HG03342 (cell line): ENCODE measurements at regions not wholly inside any gene's neighbourhood (a gene's known extent, or its start where the extent isn't known, plus 50 kb on each side); places are given as distances from the start of the nearest gene placed in this dataset.

Source experiments
- ATAC-seq: cut with Tn5 transposase; IDR thresholded peaks from one replicate; pipeline ENCODE4 v1.9.1; 2021; ENCODE audit warnings: mild to moderate bottlenecking, moderate library complexity; ENCODE audit not compliant: unreplicated experiment

- no peak for ATAC-seq
Measured at GRCh38 chr6:43910638-43911353, 140.8 kb downstream of the VEGFA start.

- ATAC-seq, result no peak
Measured at GRCh38 chr6:43910149-43910637, 140.2 kb downstream of the VEGFA start.

GRCh38 chr6:43909474-43910148, 139.6 kb downstream of the VEGFA start:
- no peak for ATAC-seq

- ATAC-seq, result no peak
Measured at GRCh38 chr6:43907789-43908472, 137.9 kb downstream of the VEGFA start.

DNA sequence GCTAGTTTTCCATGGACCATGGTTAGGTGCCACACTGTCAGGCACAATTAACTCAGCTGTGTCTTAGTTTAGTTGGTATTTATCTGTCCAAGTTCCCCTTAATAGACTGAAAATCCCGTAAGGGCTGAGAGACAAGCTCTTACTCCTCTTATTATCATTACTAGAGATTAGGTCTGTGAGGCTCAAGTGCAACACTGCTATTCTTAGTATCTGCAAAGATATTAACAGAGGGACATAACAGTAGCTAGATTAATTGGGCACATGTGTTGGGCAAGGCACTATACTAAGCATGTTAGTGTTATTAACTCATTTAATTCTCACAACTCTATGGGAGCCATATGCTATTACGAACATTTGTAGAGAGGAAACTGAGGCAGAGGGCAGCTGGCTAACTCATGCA, 137.3 kb downstream of the VEGFA start:
- no peak for ATAC-seq

- no peak for ATAC-seq
Measured at GRCh38 chr6:43904311-43905123, 134.5 kb downstream of the VEGFA start.

DNA sequence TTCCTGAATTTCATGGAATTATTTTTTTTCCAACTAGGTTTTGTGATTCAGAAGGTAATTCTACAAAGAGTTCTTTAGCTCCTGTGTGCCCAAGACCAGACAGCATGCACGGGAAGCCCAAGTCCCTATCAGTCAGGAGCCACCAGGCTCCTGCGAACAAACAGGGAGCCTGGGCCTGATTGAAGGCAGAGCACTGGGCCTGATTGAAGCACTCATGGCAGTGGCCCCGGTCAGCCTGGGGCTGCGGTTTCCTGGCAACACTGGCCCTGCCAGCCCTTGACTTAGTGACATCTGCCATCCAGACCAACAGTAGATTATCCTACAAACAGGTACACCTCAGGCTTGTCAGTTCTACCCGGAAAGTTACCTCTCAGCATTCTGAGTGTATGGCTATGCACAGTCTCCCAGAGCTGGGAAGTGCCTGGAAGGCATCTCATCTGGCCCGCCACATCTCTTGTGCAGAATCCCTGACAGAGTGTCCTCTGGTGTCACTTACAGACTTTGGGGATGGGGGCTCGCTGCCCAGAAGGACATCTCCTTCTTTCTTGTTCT, 133.8 kb downstream of the VEGFA start:
- no peak for ATAC-seq

DNA sequence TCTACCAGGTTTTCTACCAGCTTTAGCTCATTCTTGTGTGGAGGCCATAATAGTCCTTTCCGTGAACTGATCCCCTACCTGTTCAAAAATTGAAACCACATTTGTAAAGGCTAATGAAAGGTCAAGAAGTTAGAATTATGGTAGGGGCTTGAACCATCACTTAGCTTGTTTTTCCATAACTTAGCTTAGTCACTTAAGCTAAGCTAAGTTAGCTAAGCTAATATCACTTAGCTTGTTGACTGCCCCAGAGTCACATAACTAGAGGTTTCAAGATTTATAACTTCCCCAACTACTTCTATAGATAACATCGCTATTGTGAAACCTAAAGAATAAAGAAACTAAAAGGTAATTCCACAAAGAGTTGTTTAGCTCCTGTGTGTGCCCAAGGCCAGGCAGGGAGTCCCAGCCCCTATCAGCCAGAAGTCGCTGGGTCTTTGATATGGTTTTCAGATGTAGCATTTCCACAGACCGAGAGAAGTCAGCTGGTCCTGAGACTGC, 131.8 kb downstream of the VEGFA start:
- ATAC-seq, result no peak

DNA sequence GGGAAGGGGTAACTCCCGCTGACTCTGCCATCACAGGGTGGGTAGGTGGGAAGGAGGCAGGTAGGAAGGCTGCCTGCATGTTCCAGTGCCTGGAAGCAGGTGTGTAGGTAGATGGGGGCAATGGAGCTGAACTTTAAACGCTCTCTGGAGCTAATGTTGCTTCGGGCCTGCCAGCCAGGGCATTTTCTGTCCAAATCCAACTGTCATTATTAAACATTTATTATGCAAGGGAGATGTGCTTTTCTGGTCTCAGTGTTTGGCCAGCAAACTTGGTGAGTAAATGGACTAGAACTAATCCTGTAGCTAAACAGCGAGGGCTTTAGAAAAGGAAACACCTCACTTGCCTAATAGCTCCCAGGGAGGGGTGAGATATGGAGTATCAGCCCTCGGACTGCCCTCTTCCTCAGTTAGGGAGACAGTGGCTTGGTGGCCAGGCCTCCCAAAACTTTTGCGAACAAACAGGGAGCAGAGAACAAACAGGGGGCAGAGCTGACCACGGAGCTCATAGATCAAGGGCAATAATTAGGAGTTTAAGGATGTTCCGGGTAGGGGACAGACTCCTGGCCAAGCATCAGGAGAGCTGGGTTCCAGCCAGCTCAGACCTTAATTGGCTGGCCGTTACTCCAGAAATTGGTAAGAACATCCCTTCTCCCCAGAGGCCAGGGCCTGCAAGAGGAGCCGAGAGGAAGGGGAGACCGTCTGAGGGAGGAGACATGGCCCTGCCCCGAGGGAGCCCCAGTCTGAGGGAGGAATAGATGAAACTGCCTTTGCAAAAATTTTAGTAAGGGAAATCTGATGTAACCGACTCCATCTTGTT, 131.1 kb downstream of the VEGFA start:
- no peak for ATAC-seq

GRCh38 chr6:43900560-43900915, 130.5 kb downstream of the VEGFA start:
- ATAC-seq, result no peak

DNA sequence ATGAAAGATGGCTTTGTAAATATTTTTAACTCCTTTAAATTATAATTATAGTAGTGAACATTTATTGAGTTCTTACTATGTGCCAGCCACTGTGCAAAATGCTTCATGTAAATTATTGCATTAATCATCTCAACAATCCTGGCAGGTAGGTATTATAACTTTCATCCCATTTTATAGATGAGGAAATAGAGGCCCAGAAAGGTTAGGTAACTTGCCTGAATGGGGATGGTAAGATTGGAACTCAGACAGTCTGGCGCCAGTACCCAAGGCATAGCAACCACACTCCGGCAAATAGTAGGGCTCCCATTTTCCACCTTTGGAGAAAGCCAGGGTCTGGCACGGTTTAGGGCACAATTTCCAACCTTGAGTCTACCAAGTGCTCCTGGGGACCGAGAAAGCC, 129.8 kb downstream of the VEGFA start:
- no peak for ATAC-seq

DNA sequence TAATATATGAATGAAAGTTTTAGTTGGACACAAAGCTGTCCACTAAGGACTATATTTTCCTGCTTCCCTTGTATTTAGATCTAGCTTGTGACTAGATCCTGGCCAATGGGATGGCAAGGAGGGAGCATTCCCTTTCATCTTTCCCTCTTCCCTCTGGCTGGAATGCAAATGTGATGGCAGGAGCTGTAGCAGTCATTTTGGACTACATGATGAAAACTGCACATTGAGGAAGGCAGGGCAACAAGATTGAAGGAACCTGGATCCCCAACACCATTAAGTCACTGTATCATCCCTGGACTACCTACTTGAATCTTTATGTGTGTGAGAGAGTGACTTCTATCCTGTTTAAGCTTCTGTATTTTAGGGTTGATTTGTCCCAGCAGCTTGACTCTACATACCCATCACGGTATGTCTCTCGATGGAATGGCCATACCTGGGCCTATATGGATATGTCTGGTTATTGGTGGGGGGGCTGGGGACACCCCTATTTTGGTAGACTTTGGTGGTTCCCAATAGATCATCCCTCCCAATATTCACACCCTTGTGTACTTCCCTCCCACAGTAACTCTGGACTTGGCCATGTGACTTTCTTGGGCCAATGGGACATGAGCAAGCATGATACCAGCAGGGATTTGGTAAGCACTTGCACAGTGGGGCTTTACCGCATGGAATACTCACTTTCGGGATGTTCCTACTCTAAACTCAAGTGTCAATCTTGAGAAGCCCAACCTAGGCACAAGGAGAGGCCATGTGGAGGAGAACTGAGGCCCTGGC, 128.5 kb downstream of the VEGFA start:
- no peak for ATAC-seq

GRCh38 chr6:43897571-43898302, 127.7 kb downstream of the VEGFA start:
- no peak for ATAC-seq

DNA sequence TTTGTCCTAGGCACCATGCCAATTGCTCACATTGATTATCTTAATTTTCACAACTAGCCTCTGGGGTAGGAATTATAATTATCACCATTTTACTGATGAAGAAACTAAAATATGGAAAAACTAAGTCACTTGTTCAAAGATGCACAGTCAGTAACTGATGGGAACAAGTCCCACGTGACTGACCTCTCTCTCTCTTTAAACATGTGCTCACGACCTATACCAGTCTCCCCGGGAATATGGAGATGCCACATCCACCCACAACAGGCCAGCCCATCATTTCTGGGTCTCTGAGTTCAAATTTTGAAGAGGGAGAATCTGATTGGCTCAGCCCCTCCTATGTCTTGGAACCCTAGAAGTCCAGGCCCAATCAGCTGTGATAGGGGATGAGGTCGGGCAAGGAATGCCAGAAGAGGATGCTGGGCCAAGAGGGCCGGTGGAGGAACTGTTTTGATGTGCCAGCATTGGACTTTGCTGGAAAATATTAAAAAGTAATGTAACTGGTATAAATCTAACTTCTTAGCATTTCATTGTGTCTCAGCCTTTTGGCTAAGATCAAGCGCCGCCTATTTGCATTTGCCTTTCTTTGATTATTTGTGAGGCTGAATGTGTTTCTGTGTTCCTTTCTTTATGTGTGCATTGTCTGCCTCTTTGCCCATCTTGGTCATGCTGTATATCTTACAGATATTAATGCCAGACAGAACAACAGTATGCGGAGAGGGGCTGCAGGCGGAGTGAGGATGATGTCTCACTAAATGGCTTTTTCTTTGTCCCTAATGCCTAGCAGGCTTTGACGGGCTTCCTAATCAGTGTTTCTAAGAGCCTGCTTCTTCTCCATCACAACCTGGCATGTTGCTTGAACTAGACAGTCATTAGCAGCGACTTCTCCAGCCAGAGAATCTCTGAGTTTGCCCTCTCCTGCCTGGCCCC, 126.6 kb downstream of the VEGFA start:
- no peak for ATAC-seq

GRCh38 chr6:43895656-43896328, 125.8 kb downstream of the VEGFA start:
- ATAC-seq, result no peak

DNA sequence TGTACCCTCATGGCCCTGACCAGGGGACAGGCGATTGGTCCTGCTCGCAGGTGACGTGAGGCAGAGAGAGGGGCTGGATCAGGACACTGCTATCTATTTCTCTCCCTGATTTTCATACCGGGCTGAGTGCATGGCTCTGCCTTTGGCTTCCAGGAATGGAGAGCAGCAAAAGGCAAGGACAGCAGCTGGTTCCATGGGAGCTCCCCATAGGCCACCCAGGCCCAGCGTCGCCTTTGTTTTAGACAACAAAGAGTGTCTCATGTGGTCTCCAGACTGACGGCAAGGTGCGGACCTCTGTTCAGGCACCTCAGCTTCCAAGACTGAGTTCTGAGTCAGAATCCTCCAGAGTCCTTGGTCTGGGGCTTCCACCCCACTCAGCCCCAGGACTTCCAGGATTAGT, 123.1 kb downstream of the VEGFA start:
- no peak for ATAC-seq
